GM20000 (cell line): ENCODE measurements at regions not wholly inside any gene's neighbourhood (a gene's known extent, or its start where the extent isn't known, plus 50 kb on each side); places are given as distances from the start of the nearest gene placed in this dataset.

Source experiments
- DNase-seq: peaks from one replicate; pipeline ENCODE4 v3.0.0; 2012; ENCODE audit warnings: low spot score
- CTCF ChIP-seq: IDR thresholded peaks from 2 replicates; pipeline ENCODE4 v1.5.1; 2012; ENCODE audit warnings: mild to moderate bottlenecking, control low read depth; ENCODE audit errors: extremely low read depth, missing control alignments

DNA sequence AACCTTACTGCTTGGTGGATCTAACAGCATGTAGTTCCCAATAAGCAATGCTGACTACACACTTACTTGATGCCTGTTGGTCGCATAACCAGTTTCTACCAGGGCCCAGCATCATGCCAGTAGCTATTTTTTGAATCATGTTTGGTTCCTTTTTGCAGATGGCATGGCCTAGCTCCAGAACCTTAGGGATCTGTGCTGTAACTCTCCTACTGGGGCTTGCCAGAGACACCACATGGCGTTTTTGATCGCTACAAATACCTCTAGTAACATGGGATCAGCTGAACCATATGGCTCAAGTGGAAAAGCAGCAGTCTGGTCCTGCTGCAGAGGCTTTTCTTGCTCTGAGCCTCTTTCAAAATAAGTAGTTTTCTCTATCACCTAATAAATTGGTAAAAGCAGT, 654.6 kb upstream of the API5 start:
- TF ChIP-seq CTCF: no peak
- no peak for DNase-seq

GRCh38 chr11:42661942-42662341, 649.9 kb upstream of the API5 start:
- TF ChIP-seq CTCF: no peak
- no peak for DNase-seq

DNA sequence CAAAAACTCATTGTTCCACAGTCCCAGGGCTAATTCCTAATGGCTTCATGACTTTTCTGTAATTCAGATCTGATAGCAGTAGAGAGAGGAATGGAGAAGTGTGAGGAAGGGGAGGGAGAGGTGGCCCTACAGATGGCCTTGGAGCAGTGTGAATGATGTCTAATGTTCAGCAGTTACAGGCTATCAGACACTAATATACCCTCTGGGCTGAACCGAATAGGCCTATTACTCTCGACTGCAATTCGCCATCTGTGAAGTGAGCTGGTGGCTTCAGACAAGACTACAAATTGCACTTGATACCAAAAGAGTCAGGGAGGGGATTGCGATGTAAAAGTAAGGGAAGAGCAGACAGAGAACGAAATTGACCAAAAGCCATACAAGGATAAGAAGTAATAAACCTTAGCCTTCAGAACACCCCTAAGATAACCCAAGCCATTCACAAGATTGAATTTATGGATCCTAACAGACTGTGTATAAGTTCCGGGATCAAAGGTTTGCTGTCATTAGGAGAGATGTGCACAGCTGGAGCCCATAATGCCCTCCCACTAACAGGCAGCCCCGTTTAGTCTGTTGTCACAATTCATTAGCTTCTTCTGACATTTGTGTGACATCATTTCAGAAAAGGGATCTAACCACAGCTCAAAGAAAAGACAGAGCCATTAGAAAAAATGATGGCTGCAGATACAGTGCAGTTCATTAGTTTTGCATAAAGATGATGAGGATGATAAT, 642.4 kb upstream of the API5 start:
- TF ChIP-seq CTCF: no peak
- no peak for DNase-seq

GRCh38 chr11:42674436-42674835, 637.4 kb upstream of the API5 start:
- no peak for DNase-seq
- TF ChIP-seq CTCF: no peak

- no peak for DNase-seq
- TF ChIP-seq CTCF: no peak
Measured at GRCh38 chr11:42707541-42707940, 604.3 kb upstream of the API5 start.

GRCh38 chr11:42709216-42709615, 602.6 kb upstream of the API5 start:
- DNase-seq: no peak
- no peak for TF ChIP-seq CTCF

- TF ChIP-seq CTCF: no peak
- no peak for DNase-seq
Measured at GRCh38 chr11:42713279-42713678, 598.5 kb upstream of the API5 start.
